M059J (cell line): ENCODE measurements at regions not wholly inside any gene's neighbourhood (a gene's known extent, or its start where the extent isn't known, plus 50 kb on each side); places are given as distances from the start of the nearest gene placed in this dataset.

Experiments
- DNase-seq: peaks from one replicate; pipeline ENCODE4 v3.0.0-alpha.2; 2012; ENCODE audit warnings: low read depth

DNA sequence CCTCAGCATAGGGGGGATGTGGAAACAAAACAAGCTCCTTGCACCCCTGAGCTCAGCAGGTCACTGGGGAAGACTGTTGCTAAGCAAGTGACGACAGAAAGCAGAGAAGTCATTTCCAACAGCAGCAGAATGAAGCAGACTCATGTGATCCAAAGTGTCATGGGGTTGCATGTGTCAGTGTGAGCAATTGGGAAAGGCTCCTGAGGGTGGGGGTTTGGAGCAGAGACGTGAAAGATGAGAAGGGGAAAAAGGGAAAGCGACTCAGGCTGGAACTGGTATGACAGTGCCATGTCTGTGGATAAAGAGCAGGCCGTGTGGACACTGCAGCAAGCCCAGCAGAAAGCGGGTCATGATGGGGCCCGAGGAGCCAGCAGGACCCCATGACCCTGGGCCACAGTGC, 363.9 kb downstream of the PREX1 start:
- DNase-seq: peak; percentile 51

DNA sequence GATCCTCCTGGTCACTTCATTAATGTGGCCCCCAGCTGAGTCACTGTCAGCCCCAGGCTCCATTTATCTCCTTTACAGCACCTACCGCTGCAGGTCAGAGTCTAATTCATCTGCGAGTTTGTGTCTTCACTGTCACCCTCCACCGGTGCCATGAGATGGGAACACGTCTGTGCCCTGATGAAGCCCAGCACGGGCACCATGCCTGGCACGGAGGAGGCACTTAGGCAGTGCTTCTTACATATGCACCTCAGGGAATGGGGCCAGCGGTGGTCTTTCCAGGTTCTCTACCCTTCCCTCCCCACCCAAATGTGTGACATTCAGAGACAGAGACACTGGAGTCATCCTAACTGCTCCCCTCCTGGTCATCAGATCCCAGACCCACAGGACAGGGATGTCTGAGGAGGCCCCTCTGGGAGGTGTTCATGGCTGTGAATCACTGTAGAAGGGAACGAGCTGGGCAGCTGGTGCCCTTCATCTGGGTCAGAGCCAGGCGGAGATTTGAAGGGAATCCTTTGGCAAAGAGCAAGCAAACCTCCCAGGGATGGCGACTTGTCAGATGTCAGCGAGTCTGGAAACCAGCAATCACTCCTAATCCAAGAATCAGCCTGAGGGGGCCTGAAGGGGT, 364.6 kb downstream of the PREX1 start:
- no peak for DNase-seq

- no peak for DNase-seq
These were observed 366.1 kb downstream of the PREX1 start for GRCh38 chr20:48461735-48462119.

DNA sequence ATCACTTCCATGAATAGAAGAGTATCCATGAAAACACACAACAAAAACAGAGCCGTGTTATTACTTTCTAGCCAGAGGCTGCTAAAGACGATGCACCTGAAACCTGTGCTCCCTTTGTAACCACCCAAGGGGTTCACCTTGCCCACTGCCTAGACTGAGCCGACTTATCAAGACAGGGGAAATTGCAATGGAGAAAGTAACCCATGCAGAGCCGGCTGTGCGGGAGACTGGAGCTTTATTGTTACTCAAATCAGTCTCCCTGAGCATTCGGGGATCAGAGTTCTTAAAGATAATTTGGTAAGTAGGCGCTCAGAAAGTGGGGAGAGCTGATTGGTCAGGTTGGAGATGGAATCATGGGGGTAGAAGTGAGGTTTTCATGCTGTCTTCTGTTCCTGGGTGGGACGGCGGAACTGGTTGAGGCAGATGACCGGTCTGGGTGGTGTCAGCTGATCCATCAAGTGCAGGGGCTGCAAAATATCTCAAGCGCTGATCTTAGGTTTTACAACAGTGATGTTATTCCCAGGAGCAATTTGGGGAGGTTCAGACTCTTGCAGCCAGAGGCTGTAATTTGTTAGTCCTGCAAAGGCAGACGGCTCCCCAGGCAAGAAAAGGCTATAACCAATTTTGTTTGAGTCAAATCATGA, 366.6 kb downstream of the PREX1 start:
- no peak for DNase-seq

DNA sequence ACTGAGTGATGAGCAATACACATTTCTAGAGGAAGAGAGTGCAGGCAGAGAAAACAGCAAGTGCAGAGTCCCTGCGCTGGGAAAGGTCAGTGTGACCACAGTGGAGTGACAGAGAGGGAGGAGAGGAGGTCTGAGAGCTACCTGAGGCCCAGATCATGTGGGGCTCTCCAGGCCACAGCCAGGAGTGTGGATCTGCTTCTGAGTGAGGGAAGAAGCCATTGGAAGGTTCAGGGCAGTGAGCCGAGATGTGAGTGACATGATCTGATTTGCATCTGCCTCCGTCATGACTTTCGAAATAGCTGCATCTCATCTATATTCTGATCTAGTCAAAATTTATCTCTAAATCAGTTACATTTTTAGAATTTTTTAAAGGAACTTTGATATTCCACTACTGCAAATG, 367.1 kb downstream of the PREX1 start:
- no peak for DNase-seq

- DNase-seq: no peak
These were observed 367.9 kb downstream of the PREX1 start for GRCh38 chr20:48459722-48460395.

DNA sequence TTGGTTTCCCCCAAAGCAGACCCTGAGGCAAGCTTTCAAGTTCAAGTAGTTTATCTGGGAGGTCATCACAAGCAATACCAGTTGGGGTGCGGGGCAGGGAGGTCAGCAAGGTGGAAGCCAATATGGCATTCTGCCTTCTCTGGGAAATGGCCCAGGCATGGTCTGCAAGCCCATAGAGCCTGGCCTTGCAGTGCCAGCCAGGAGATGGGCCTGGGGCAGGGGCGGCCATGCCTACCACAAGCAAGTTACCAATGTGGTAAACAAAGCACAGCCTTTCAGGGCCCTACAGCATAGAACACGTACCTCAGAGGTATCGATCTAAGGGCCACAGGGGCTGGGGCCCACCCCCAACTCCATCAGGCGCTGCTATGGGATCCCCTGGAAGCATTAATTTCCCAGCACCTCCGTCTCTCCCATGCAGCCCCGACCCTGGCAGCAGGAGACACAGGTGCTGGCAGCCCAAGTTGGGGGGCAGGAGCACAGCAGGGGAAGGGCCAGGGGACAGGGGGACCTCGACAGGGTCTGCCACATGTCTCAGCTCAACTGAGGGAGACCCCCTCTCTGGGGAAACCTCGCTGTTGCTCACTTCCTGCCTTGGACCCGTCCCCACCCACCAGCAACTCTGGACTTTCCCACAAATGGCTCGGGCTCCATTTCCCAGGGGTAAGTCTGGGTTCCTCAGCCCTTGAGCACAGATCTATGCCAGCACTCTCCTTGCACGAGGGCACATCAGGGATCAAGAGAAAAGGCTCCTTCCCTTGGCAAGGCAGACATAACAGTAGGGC, 369.0 kb downstream of the PREX1 start:
- DNase-seq: no peak

- no peak for DNase-seq
These were observed 369.8 kb downstream of the PREX1 start for GRCh38 chr20:48458003-48458377.

DNA sequence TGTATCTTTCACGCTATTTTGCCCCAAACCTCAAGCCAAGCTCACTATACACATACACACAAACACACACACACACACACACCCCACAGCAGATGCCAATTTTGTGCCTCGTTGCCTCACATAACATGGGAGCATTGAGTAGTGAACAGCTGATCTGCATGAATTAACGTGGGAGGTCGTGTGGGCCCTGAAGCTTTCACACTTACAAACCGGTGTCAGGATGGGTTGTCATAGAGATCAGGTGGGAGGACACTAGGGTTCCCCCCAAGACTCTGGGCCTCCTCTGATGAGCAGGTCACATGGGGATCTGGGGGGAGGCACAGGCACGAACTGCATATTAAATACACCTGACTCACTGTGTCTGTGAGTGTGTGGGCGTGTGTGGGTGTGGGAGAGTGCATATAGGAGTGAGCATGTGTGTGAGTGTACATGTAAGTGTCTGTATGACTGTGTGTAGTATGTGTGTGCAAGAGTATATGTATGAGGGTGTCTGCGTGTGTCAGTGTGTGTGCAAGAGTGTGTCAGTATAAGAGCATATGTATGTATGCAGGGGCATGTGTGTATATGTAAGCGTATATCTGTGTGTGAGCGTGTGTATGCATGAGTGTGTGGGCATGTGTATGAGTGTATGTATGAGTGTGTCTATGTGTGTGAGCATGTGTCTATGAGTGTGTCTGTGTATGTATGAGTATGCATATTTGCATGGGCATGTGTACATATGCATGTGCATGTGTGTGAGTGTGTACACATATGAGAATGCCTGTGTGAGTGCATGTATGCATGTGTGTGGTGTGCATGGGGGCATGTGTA, 370.4 kb downstream of the PREX1 start:
- DNase-seq: no peak

DNA sequence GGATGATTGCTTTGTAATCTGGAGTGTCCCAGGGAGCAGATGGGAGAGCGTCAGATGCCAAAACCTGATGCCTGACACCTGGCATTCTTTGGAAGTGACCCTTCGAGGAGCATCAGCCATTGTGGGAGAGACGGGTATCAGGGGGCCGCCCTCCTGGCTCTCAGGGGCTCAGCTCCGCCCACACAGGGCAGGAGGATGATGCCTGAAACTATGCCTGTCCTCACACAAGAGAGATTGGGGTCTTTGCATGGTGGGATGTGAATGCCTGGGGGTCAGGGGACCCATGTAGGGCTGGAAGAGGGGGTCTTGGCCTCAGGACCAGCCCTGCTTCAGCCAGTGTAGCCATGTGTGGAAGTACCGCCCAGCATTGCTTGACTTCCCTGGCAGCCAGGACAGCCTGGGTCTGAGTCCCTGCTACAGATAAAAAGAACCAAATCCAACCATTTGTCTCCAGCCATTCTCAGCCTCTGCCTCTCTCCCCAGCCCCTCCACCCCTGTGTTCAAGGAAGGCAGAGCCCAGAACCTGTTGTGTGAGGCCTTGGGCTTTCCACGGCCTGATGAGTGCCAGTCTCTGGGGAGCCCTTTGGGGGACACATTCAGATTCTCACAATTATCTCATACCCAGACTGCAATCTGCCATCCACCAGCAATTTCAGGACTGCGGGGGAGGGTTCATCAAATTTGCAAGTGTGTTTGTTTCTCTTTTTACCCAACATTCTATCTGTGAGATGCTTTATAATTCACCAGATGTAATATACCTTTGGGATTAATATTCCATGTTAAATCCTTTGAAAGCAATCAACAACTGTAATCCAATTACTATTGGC, 371.2 kb downstream of the PREX1 start:
- no peak for DNase-seq

DNA sequence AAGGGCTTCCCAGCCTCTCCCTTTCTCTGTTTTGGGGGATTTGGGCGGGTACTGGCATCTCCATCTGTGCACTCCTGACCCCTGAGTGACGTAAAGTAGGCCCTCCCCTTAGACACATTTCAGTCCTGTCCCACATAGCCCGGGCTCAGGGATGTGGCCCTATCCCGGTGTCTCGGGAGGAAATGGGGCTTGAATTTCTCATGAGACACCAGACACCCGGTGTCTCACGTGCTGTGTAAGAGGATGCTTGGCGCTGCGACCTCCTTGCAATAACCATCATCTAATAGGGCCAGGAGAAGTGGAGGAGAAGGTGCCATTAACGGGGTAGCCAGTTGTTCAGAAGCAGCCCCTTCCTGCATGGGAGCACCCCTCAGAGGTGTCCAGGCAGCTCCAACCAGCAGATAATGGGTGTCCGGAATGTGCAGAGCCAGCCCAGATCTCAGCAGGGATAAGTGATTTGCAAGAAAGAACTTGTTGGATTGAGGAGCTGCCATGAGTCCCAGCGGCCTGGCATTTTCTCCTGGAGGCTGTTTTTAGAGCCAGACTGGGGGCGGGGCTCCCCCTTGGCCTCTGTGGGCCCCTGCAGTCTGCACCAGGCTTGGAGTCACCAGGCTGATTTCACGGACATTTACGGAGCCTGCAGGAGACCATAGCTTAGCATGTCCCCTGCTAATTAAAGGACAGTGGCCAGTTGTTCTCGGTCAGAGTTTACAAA, 372.0 kb downstream of the PREX1 start:
- DNase-seq: no peak

- no peak for DNase-seq
These were observed 372.9 kb downstream of the PREX1 start for GRCh38 chr20:48454671-48455490.

- DNase-seq: no peak
These were observed 374.2 kb downstream of the PREX1 start for GRCh38 chr20:48453477-48454093.

DNA sequence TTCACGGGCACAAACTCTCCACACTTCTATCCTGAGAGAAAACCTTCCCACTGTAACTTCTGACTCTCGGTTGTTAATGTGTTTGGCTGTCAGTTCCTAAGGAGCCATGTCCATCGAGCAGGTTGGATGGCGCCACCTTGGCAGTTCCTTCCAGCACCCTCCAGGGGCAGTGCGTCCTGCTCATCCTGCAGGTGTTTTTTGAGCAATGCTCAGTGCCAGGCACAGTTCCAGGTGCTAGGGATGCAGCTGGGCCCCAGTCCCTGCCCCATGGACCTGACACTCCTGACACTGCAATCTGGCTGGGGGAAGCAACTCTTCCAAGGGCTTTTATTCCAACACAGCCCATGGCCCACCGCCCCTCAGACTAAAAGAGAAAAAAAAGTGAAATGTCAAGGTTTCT, 376.4 kb downstream of the PREX1 start:
- DNase-seq: no peak

- DNase-seq: no peak
These were observed 378.9 kb downstream of the PREX1 start for GRCh38 chr20:48448666-48449600.

- no peak for DNase-seq
These were observed 380.3 kb downstream of the PREX1 start for GRCh38 chr20:48447456-48447855.

- no peak for DNase-seq
These were observed 382.0 kb downstream of the PREX1 start for GRCh38 chr20:48445827-48446226.

DNA sequence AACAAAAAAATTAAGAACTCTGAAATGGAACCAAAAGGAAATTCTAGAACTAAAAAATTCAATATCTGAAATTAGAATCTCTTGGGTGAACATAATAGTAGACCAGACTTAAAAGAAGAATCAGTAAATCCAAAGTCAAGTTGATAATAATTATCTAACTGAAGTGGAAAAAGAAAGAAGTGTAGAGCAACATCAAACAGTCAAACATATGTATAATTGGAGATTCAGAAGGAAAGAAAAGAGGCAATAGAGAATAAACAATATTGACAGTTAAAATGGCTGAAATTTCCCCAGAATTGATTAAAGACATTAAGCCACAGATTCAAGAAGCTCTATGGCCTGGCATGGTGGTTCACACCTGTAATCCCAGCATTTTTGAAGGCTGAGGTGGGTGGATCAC, 383.6 kb downstream of the PREX1 start:
- no peak for DNase-seq
